Stimulated activated CD8-positive, alpha-beta memory T cell treated with anti-CD3 and anti-CD28 coated beads, Interleukin-15, amount 100 ng/mL, for 4 hours (primary cell): ENCODE measurements at regions not wholly inside any gene's neighbourhood (a gene's known extent, or its start where the extent isn't known, plus 50 kb on each side); places are given as distances from the start of the nearest gene placed in this dataset.

Experiments
- DNase-seq, 2 donors: peaks; one replicate each; pipeline ENCODE4 v3.0.0-alpha.2; 2020; ENCODE audit warnings: low read depth in 2 of 2

DNA sequence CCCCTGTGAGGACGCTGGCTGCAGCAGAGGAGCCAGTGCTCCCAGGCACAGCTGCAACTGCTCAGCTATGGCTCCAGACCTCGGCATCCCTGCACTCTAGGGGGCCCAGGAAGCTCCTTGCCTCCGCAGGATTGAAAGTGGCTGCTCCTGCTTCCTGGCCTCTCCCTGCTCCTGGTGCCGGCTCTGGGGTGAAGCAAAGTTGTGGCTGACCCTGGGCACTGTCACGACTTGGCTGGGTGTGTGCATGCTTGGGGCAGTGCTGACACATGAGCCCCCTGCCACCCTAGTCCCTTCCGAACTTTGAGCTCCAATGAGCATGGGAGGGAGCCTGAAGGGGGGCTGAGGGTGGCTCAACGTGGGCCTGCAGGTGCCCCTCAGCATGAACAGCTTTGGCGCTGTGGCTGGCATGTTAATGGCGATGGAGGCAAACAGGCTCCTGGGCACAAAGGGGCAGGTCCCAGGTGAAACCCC lies 1512.2 kb downstream of the KCNT2 start:
- no peak for DNase-seq

DNA sequence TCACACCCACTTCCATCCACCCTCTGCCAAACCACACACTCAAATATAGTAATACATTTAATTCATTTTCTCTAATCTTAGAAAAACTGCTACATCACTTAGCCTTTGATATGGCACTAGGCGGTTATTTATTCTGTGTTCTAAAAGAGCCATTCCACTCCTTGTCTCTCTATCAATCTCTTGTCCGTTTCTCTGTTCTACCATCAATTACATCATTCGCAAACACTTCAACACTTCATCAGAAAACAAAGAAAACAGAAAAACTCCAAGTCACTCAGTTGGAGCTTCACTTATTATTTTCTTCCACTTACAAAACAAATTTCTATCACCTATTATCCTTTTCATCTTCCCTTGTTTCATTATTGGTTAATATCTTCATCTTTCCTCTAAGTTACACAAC lies 1523.0 kb downstream of the KCNT2 start:
- no peak for DNase-seq

DNA sequence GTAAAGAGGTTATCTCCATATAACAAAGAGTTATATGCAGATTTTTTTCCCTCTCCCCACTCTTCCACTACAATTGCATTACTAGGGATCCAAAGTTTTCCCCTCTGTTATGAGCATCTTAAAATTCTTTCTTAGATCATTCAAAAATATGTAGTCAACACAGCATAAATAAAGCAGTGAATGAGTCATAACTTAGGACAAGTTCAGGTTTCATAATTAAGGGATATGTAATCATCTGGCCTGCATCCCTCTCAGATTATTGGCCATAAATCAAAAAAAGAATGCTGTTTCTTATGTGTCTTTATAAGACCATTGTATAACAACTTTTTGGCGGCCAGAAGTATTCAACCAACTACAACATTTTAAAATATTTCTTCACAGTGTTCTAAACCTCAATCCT lies 1526.1 kb downstream of the KCNT2 start:
- no peak for DNase-seq

DNA sequence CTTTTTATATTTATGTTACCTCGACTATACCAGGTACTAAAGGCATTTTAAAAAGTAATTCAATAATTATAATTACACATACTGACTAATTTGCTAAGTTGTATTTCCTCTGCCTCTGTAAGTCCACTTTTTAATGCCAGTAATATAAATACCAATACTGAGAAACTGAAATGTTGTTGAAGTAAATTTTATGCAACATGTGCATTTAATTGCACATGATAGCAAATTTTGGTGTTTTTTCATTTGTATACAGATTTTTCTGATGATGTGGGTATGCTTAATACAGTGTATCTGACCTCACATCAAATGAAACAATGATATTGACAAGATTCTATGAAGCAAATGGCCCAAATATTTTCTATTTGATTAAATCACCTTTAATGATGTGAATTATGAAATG lies 1531.6 kb downstream of the KCNT2 start:
- DNase-seq = no peak

DNA sequence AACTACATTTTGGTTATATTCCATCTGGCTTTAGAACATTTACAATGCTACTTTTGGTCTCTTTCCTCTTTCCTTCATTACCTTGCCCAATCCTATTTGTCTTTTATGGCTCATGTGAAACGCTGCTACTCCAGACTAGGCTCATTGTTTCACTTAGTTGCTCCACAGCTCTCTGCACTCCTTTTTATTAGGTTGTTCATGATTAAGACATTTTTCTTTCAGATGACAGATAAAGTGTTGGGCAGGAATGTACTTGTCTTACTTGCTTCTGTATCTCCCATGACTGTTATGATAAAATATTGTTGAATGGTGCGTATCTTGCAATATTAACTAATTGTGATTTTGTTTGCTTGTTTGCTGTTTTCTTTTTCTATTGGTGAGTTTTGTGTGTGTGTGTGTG lies 1532.3 kb downstream of the KCNT2 start:
- no peak for DNase-seq

DNA sequence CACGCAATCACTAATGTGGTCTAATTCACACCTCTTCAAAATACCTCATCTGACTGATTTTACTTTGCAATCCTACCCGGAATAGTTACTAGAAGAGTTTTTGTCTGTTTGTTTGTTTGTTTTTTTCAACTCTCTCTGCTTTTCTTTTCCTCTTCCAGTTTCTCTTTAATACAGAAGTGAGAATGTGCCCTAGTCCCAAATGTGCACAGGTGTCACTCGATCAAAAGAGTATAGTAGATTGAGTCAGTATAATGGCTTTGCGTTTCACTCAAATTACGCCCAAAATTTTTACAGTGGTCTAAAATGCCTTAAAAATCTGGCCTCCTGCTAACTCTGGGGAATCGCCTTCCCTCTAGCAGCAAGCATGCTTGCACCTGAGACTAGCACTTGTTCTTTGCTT lies 1536.8 kb downstream of the KCNT2 start:
- DNase-seq = no peak

DNA sequence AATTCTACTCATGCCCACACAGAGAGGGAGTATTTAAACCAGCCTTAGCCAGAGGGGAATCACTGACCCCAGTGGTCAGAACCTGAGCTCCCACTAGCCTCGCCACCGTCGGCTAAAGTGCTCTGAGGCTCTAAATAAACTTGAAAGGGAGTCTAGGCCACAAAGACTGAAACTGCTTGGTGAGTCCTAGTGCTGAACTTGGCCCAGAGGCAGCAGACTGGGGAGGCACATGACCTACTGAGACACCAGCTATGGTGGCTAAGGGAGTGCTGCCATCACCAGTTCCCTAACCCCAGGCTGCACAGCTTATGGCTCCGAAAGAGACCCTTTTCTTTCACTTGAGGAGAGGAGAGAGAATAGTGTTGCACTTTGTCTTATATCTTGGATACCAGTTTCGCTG lies 1542.8 kb downstream of the KCNT2 start:
- no peak for DNase-seq

DNA sequence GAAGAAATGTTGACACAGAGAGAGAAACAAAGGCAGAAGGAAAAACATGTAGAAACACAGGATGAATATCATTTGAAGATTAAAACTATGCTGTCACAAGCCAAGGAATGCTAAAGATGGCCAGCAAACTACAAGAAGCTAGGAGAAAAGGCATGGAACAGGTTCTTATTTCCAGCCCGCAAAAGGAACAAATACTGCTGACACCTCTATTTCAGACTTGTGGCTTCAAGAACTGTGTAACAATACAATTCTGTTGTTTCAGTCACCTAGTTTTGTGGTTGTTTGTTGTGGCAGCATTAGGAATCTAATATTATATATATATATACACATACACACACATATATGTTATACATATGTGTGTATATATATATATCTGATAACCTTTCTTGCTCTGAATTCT lies 1543.9 kb downstream of the KCNT2 start:
- no peak for DNase-seq

DNA sequence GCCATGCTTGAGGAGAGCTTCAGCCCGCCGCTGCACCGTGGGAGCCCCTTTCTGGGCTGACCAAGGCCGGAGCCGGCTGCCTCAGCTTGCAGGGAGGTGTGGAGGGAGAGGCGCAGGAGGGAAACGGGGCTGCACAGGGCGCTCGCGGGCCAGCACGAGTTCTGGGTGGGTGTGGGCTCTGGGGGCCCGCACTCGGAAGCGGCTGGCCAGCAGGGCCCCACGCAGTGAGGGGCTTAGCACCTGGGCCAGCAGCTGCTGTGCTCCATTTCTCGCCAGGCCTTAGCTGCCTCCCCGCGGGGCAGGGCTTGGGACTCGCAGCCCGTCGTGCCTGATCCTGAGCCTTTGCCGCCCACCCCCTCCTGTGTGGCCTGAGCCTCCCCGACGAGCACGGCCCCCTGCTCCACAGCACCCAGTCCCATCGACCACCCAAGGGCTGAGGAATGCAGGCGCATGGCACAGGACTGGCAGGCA lies 1554.0 kb downstream of the KCNT2 start:
- DNase-seq = no peak

DNA sequence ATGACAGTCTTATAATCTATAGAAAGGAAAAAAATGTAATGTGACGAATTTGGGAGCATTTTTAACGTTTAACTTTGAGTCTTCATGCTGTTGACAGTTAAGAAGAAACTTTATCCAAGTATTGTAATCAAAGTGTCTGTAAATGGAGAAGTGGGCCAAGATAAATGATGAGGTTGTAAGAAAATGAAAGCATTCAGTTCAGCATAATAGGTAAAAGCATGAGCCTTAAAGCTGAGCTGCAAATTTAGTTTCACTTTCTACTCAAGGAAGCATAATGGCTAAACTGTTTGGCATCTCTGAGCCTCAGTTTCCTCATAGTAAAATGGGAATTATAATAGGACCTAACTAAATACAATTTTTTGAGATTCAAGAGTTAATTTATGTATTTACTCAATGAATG lies 1554.8 kb downstream of the KCNT2 start:
- no peak for DNase-seq

DNA sequence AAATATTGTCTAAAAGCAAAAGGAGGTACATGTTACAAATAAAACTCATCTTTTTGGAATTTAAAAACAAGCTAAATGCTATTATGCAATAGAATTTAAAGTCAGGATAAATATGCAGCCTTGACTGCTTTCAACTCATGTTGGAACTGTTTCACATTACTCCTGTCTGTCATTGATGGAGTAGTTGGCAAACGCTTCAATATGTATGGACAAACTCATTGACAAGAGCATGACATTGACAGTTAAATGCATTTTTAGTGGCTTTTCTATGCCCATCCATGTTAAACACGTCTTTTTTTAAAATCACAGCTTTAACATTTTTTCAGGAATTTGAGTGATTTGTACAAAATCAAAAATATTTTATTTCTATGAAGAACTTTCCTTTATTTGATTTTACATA lies 1560.5 kb downstream of the KCNT2 start:
- DNase-seq = no peak

DNA sequence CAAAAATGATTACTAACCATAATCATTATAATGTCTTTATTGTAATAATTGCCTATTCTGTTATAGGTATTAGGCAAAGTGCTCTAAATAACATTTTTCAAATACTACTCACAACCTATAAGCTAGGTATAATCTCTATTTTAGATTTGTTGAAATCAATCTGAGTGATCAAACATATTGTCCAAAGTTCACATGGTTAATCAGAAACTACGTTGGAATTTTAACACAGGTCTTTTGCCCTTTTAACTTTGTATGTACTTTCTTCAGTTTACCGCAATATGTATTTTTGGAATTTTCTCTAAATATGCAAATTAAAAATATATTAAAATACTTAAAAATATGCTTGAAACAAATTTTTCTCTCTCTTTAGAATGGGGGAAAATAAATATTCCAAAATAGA lies 1563.2 kb downstream of the KCNT2 start:
- no peak for DNase-seq

DNA sequence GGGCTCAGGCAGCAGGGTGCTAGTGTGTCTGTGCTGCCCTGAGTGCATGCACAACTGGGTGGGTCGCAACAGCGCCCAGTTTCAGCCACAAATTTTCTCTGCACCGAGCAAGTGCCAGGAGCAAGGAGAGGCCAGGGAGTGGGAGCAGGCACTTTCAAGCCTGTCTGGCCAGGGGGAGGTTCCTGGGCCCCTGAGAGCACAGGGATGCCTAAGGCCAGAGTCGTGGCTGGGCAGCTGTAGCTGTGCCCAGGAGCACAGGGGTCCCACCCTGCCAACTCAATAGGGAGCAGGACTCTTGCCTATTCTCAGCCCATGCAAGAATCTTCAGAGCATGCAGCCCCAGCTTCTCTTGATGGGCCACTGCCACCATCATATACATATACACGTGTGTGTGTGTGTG lies 1577.4 kb downstream of the KCNT2 start:
- DNase-seq = no peak

DNA sequence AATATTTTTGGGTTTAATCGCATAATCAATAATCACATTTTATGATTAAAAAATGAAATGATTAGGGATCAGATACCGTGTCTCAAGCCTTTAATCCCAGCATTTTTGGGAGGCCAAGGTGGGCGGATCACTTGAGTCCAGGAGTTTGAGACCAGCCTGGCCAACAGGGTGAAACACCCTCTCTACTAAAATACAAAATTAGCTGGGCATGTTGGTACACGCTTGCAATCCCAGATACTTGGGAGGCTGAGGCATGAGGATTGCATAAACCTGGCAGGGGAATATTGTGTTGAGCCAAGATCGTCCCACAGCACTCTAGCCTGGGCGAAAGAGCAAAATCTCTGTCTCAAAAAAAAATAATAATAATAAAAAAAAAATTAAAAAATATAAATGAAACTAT lies 1581.4 kb downstream of the KCNT2 start:
- DNase-seq = no peak

DNA sequence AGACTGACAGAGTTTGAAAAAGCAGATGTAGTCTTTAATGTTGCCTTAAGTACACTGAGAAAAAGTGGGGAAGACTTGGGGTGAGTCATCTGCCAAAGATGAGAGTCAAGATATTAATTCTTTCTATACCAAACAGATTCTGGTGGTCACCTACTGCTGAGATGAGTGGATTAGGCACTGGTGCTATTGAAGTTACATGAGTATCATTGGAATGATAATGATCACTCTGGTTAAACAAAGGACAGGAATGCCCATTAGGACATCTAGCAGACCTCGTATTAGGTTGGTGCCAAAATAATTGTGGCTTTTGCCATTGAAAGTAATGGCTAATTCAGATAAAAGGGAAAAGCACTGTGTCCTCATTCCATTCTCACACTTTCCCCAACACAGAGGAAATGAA lies 1588.9 kb downstream of the KCNT2 start:
- no peak for DNase-seq

DNA sequence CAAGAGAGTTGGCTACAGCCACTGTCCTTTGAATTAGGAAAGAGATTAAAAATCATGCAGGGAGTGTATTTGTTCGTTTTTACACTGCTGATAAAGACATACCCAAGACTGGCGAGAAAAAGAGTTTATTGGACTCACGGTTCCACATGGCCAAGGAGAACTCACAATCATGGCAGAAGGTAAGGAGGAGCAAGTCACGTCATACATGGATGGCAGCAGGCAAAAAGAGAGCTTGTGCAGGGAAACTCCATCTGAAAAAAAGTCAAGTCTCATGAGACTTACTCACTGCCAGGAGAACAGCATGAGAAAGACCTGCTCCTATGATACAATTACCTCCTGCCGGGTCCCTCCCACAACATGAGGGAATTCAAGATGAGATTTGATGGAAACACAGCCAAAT lies 1595.2 kb downstream of the KCNT2 start:
- DNase-seq = no peak

DNA sequence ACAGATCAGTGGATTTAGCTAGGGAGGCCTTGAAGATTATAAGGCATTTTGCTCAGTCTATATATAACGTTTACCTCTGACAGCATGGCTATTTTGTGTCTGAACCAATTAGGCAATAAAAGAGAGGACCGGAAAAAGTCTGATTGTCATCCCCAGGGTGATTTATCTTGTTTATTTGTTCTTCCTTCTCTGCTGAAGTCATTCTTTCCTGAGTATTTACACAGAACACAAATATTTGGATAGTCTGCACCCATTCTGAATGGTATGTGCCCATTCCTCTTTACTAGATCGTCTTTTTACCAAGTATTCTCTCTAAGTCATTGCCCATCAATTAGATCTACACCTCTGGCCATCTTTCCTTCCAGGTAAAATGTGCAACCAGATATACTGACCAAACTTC lies 1602.9 kb downstream of the KCNT2 start:
- no peak for DNase-seq

DNA sequence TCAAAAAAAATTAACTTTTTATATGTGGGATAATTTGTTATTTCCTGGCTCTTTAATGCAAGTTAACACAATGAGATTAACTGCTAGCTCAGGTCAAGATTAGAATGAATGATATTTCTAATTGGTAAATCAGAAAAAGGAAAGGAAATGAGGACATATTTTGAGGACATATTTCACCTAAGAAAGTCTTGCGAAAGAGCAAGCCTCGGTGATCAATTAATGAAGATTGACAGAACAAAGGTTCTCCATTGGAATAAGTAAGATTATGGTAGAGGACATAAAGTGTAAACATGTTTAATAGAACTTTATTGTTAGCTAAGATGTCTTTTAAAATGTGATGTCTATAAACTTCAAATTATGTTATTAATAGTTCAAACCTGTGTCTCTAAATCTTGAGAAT lies 1617.8 kb downstream of the KCNT2 start:
- DNase-seq = no peak

DNA sequence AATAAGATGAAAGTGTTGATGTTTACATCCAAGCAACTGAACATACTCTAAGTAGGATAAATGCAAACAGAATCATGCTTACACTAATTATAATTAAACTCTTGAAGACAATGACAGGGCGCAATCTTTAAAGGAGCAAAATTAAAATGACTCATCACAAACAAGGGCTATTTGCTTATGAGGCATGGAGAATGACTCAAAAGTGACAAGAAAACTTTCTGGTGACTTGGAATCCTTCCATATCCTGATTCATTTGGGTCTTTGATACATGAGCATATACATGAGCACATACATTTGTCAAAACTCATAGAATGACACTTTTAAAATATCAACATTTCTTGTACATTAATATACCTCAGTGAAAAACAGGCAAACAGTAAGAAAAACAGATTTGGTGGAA lies 1632.3 kb downstream of the KCNT2 start:
- no peak for DNase-seq

DNA sequence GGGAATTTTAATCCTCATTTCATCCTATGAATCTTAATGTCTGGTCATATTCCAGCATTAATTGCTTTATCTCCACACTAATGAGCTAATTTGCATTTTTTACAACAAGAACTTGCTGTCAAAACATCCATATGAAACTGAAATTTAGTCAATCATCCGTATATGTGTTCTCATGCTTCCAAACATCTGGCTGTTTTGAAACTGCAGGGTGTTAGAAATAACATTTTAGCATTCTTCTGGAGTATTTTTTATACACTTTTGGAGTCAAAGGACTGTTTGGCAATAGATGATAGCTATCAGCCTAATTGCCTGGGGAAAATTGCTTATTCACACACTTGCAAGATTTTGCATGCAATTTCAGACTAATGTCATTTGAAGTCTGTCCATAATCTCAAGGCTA lies 1639.3 kb downstream of the KCNT2 start:
- DNase-seq = no peak

DNA sequence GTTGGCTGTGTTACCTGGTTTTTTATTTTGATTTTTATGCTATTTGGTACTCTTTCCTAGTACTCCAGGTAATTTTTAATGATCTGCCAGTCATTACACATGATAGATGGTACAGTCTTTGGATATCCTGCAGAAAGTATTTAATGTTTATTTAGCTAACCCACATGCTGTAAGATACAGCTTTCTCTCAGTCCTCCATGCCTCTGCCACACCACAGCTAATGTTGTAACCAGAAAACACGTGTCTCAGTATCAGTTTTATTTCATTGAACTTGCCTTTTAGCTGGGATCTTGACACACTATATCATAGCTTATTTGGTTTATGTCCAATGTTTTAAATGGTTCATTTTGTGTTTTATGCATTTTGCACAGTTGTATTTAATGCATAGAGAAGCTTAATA lies 1648.4 kb downstream of the KCNT2 start:
- no peak for DNase-seq

DNA sequence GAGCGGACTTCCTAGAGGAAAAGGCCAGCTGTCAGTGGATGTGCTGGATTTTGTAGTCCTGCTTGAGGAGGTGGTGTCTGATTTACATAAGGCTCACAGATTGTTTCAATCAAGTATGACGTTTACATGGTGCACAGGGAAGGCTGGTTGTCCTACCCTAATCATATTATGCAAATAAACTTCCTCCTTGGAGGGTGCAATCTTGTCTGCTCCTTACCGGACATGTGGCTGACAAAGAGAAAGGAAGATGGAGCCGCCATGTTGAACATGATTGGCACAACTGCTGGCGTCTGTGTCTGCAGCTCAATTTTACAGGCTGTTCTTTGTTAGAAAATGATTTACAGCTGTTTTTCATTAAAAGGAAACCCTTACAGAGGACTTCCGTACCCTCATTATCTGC lies 1656.1 kb downstream of the KCNT2 start:
- no peak for DNase-seq

DNA sequence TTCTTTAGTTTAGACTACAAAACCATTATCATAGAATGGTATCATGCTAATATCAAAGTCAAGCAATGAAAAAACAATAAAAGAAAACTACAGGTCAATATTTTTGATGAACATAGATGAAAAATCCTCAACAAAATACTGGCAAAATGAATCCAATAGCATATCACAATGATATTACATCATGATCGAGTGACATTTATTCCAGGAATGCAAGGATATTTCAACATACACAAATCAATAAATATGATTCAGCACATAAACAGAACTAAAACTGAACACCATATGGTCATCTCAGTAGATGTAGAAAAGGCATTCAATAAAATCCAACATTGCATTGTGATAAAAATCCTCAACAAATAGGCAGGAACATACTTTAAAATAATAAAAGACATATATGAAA lies 1657.7 kb downstream of the KCNT2 start:
- DNase-seq = no peak

DNA sequence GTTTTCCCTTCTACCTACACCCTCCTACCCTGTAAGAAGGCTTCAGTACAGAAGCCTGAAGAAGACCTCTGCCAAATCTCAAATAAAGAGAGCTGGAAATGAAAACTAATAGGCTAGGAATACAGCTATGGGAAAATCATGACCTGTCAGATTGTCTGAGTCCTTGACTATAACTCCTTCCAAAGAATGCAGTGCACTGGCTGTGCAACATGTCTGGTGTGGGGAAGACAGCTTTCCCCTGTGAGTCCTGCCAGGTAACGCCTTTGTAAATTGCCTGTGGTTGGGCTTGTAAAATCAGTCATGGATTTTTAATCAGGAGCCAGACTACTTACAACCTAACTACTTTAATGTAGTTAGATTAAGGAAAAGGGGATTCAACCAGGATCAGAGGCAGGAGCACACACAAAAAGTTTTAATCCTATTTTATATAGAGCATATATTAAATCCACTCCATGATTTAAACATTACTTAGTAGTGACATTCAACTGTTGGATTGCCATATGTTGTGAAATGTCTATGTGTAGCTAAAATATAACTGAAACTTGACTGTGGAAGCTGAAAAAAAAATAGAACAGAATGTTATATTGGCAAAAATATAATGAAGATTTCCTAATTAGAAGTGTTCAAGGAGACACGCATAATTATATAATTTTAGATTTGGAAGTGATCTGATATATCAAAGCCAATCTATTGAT lies 1667.8 kb downstream of the KCNT2 start:
- no peak for DNase-seq
